Gastrocnemius medialis (tissue), 4 donors: ENCODE measurements at regions not wholly inside any gene's neighbourhood (a gene's known extent, or its start where the extent isn't known, plus 50 kb on each side); places are given as distances from the start of the nearest gene placed in this dataset.

ENCODE experiments used
- POLR2A ChIP-seq, 2 donors: fragments of 450-650 bp; IDR thresholded peaks; one replicate each; pipeline ENCODE4 v1.6.1; 2017; ENCODE audit warnings: antibody characterized with exemption in 2 of 2, mild to moderate bottlenecking in 2 of 2, moderate library complexity in 2 of 2
- TF ChIP-seq, protein P1 (sequence below), 5 experiments: fragments of 450-650 bp in 3 of 5; fragments of 200-600 bp in 2 of 5; sonication (generic) in 2 of 5; IDR thresholded peaks in 4 of 5; conservative IDR thresholded peaks in 1 of 5; 1 replicate in 4 of 5; 2 replicates in 1 of 5; pipeline ENCODE4 v1.5.1; 2016 to 2019; ENCODE audit warnings: antibody characterized with exemption in 5 of 5, mild to moderate bottlenecking in 3 of 5, moderate library complexity in 3 of 5

DNA sequence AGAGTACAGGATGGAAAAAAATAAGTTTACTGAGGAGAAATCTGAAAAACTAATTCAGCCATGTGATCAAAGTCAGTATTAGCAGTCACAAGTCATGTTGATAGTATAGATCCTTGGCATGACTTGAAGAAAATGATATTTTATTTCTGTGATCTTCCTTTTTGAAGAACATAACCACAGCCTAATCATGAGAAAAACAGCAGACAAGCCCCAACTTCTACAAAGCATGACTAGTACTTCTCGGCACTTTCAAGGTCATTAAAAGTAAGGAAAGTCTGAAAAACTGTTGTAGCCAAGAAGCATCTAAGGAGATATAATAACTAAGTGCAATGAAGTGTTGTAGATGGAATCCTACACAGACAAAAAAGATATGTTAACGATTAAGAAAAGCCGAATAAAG, 264.1 kb upstream of the FOXG1 start:
- TF ChIP-seq, protein P1, sequence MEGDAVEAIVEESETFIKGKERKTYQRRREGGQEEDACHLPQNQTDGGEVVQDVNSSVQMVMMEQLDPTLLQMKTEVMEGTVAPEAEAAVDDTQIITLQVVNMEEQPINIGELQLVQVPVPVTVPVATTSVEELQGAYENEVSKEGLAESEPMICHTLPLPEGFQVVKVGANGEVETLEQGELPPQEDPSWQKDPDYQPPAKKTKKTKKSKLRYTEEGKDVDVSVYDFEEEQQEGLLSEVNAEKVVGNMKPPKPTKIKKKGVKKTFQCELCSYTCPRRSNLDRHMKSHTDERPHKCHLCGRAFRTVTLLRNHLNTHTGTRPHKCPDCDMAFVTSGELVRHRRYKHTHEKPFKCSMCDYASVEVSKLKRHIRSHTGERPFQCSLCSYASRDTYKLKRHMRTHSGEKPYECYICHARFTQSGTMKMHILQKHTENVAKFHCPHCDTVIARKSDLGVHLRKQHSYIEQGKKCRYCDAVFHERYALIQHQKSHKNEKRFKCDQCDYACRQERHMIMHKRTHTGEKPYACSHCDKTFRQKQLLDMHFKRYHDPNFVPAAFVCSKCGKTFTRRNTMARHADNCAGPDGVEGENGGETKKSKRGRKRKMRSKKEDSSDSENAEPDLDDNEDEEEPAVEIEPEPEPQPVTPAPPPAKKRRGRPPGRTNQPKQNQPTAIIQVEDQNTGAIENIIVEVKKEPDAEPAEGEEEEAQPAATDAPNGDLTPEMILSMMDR (IDR thresholded peaks at IDR 0.05 in 4 of 5, conservative IDR thresholded peaks at IDR 0.05 in 1 of 5) = no peak
- TF ChIP-seq POLR2A (IDR thresholded peaks at IDR 0.05) = no peak
